Sigmoid colon (tissue), 3 donors: ENCODE measurements at regions not wholly inside any gene's neighbourhood (a gene's known extent, or its start where the extent isn't known, plus 50 kb on each side); places are given as distances from the start of the nearest gene placed in this dataset.
"Not testable (repeated sequence)": the region's sequence is repeated elsewhere in the genome, so short reads cannot be mapped to it uniquely, and the experiment has no call there.

ENCODE experiments used
- CTCF ChIP-seq, 4 experiments: fragments of 450-650 bp in 3 of 4; fragments of 200-600 bp in 1 of 4; IDR thresholded peaks; one replicate each; pipeline ENCODE4 v1.5.1; 2016 to 2019; ENCODE audit warnings: antibody characterized with exemption in 4 of 4, mild to moderate bottlenecking in 3 of 4, moderate library complexity in 2 of 4
- POLR2A ChIP-seq, 2 donors: fragments of 450-650 bp; IDR thresholded peaks; one replicate each; pipeline ENCODE4 v1.6.1; 2016; ENCODE audit warnings: antibody characterized with exemption in 2 of 2, mild to moderate bottlenecking in 2 of 2, moderate library complexity in 2 of 2

- TF ChIP-seq CTCF, POLR2A (IDR thresholded peaks at IDR 0.05): not testable (repeated sequence)
These were observed 186.1 kb downstream of the SAMD5 start for GRCh38 chr6:147694556-147694955.
